IMR-90 (cell line): ENCODE measurements at regions not wholly inside any gene's neighbourhood (a gene's known extent, or its start where the extent isn't known, plus 50 kb on each side); places are given as distances from the start of the nearest gene placed in this dataset.
"Not testable (repeated sequence)": the region's sequence is repeated elsewhere in the genome, so short reads cannot be mapped to it uniquely, and the experiment has no call there.

Experiments used
- ATAC-seq: fragments of 200-7000 bp; cut with Tn5 transposase; 2 replicates; pipeline ENCODE4 v1.9.1; 2020; ENCODE audit warnings: low read depth, mild to moderate bottlenecking, moderate library complexity
- BruUV-seq: library from RNA; stranded (reverse); fragments of 400-500 nt; replicated peaks from 2 replicates; lab custom pipeline; 2021; lab: Mats Ljungman, UMichigan
- CTCF ChIA-PET: fragments of 300-600 bp; formaldehyde crosslinking; extraction: SDS; loops from one replicate; lab custom pipeline; 2021; ENCODE audit warnings: antibody characterized with exemption; lab: Yijun Ruan, JAX
- POLR2A ChIA-PET: fragments of 300-600 bp; sonication (Branson Sonifier 250); formaldehyde crosslinking; loops from one replicate; lab custom pipeline; 2022; ENCODE audit warnings: antibody characterized with exemption; ENCODE audit not compliant: unreplicated experiment; lab: Charles Lee
- DNase-seq: peaks from one replicate; pipeline ENCODE4 v3.0.0; 2013
- H2AFZ ChIP-seq: replicated peaks from 2 replicates; pipeline ENCODE3; 2013; ENCODE audit warnings: low read length, mild to moderate bottlenecking; ENCODE audit not compliant: poor library complexity
- H2AK5ac ChIP-seq: 2 replicates; pipeline ENCODE4 v1.6.1; 2013; ENCODE audit warnings: low read depth, low read length, inconsistent platforms
- H2AK9ac ChIP-seq: replicated peaks from 2 replicates; pipeline ENCODE3; 2013; ENCODE audit warnings: mild to moderate bottlenecking, low read depth, low read length, moderate library complexity; ENCODE audit not compliant: poor library complexity
- H2BK120ac ChIP-seq: 2 replicates; pipeline ENCODE4 v1.6.1; 2013; ENCODE audit warnings: low read depth, low read length, inconsistent platforms
- H2BK15ac ChIP-seq: 3 replicates; pipeline ENCODE4 v1.6.1; 2013; ENCODE audit warnings: low read depth, low read length, inconsistent platforms
- H2BK20ac ChIP-seq: 2 replicates; pipeline ENCODE4 v1.6.1; 2013; ENCODE audit warnings: low read depth, mild to moderate bottlenecking, inconsistent platforms, low read length, moderate library complexity
- H2BK5ac ChIP-seq: 2 replicates; pipeline ENCODE4 v1.6.1; 2013; ENCODE audit warnings: mild to moderate bottlenecking, low read depth, low read length, inconsistent platforms; ENCODE audit not compliant: poor library complexity, severe bottlenecking
- H3K14ac ChIP-seq: replicated peaks from 2 replicates; pipeline ENCODE4 v1.6.1; 2013; ENCODE audit warnings: low read depth, low read length, inconsistent platforms
- H3K18ac ChIP-seq: 2 replicates; pipeline ENCODE4 v1.6.1; 2013; ENCODE audit warnings: low read depth, low read length, control low read depth
- H3K23ac ChIP-seq: 2 replicates; pipeline ENCODE4 v1.6.1; 2013; ENCODE audit warnings: low read depth, low read length, inconsistent platforms
- H3K27ac ChIP-seq: 2 replicates; pipeline ENCODE4 v1.5.1; 2013; ENCODE audit warnings: mild to moderate bottlenecking, control low read depth, low read length; ENCODE audit not compliant: insufficient read depth
- H3K27me3 ChIP-seq: 2 replicates; pipeline ENCODE4 v1.6.1; 2013; ENCODE audit warnings: low read length; ENCODE audit not compliant: control insufficient read depth, insufficient read depth
- H3K36me3 ChIP-seq: 2 replicates; pipeline ENCODE4 v1.6.1; 2013; ENCODE audit warnings: low read length, mixed read lengths; ENCODE audit not compliant: control insufficient read depth, insufficient read depth
- H3K4ac ChIP-seq: 2 replicates; pipeline ENCODE4 v1.6.1; 2013; ENCODE audit warnings: low read depth, low read length, inconsistent platforms
- H3K4me1 ChIP-seq: 2 replicates; pipeline ENCODE4 v1.6.1; 2013; ENCODE audit warnings: low read length, mixed read lengths; ENCODE audit not compliant: control insufficient read depth, insufficient read depth
- H3K4me2 ChIP-seq: 2 replicates; pipeline ENCODE4 v1.6.1; 2013; ENCODE audit warnings: low read depth, mild to moderate bottlenecking, control low read depth, low read length, moderate library complexity
- H3K4me3 ChIP-seq: 2 replicates; pipeline ENCODE4 v1.5.1; 2013; ENCODE audit warnings: low read depth, mild to moderate bottlenecking, control low read depth, low read length, moderate library complexity; ENCODE audit not compliant: insufficient read depth
- H3K56ac ChIP-seq: 2 replicates; pipeline ENCODE4 v1.6.1; 2013; ENCODE audit warnings: low read length, inconsistent platforms; ENCODE audit not compliant: insufficient read depth; ENCODE audit errors: extremely low read depth
- H3K79me1 ChIP-seq, 2 experiments: 2 replicates each; pipeline ENCODE4 v1.6.1; 2013; ENCODE audit warnings: low read length in 2 of 2, inconsistent platforms in 1 of 2, low read depth in 1 of 2
- H3K9ac ChIP-seq: 2 replicates; pipeline ENCODE4 v1.6.1; 2013; ENCODE audit warnings: low read depth, low read length, control low read depth
- H3K9me1 ChIP-seq: 2 replicates; pipeline ENCODE4 v1.6.1; 2013; ENCODE audit warnings: low read length, inconsistent platforms; ENCODE audit not compliant: insufficient read depth
- H3K9me3 ChIP-seq: 2 replicates; pipeline ENCODE4 v1.6.1; 2013; ENCODE audit warnings: low read length; ENCODE audit not compliant: control insufficient read depth, insufficient read depth
- H4K20me1 ChIP-seq: 2 replicates; pipeline ENCODE4 v1.6.1; 2013; ENCODE audit warnings: low read length, inconsistent platforms; ENCODE audit not compliant: insufficient read depth
- H4K5ac ChIP-seq: 2 replicates; pipeline ENCODE4 v1.6.1; 2013; ENCODE audit warnings: mild to moderate bottlenecking, low read depth, low read length, control low read depth
- H4K8ac ChIP-seq, 2 experiments: 2 replicates each; pipeline ENCODE4 v1.6.1; 2013; ENCODE audit warnings: low read depth in 2 of 2, low read length in 2 of 2, control low read depth in 1 of 2, inconsistent platforms in 1 of 2
- H4K91ac ChIP-seq: 2 replicates; pipeline ENCODE4 v1.6.1; 2013; ENCODE audit warnings: low read depth, low read length, inconsistent platforms; ENCODE audit not compliant: insufficient read depth
- BHLHE40 ChIP-seq: fragments of 150-350 bp; IDR thresholded peaks from 2 replicates; pipeline ENCODE4 v1.6.1; 2016; ENCODE audit warnings: mild to moderate bottlenecking, low read depth, low read length
- CEBPB ChIP-seq: IDR thresholded peaks from 2 replicates; pipeline ENCODE4 v1.6.1; 2012; ENCODE audit warnings: low read depth, low read length, improper control_type of control experiment
- FOS ChIP-seq: fragments of 150-350 bp; IDR thresholded peaks from 2 replicates; pipeline ENCODE4 v1.6.1; 2016; ENCODE audit warnings: low read depth, low read length
- MAFK ChIP-seq: IDR thresholded peaks from 2 replicates; pipeline ENCODE4 v1.6.1; 2012; ENCODE audit warnings: low read depth, low read length, improper control_type of control experiment
- NFE2L2 ChIP-seq: fragments of 150-350 bp; IDR thresholded peaks from 2 replicates; pipeline ENCODE4 v1.6.1; 2016; ENCODE audit warnings: low read depth, mild to moderate bottlenecking, low read length
- POLR2A ChIP-seq: IDR thresholded peaks from 2 replicates; pipeline ENCODE4 v1.6.1; 2012; ENCODE audit warnings: mild to moderate bottlenecking, low read depth, low read length
- RAD21 ChIP-seq: IDR thresholded peaks from 2 replicates; pipeline ENCODE4 v1.6.1; 2012; ENCODE audit warnings: low read length, improper control_type of control experiment
- SMC3 ChIP-seq: fragments of 150-350 bp; IDR thresholded peaks from 2 replicates; pipeline ENCODE4 v1.6.1; 2016; ENCODE audit warnings: low read depth, mild to moderate bottlenecking, antibody characterized with exemption, low read length, moderate library complexity
- WGBS, 2 experiments: methylation state at CpG; one replicate each; pipeline versions ENCODE4 v1.1.5 to v1.1.7; 2013; ENCODE audit warnings: missing lambda C conversion rate in 2 of 2; ENCODE audit not compliant: insufficient read length in 1 of 2; ENCODE audit errors: extremely low coverage in 2 of 2; 5-methylcytosine and 5-hydroxymethylcytosine counted together
- dilution Hi-C: fragments of 300-500 bp; cut with HindIII; formaldehyde crosslinking; loops from one replicate; pipeline ENCODE4 v1.14.3; 2018; ENCODE audit warnings: low sequenced_read_pairs; ENCODE audit not compliant: unreplicated experiment
- in situ Hi-C: fragments of 300-500 bp; cut with MboI; formaldehyde crosslinking; loops from 3 replicates; pipeline ENCODE4 v1.14.3; 2019; ENCODE audit warnings: low sequenced_read_pairs, inconsistent platforms, mixed read lengths
- intact Hi-C: fragments of 100-400 bp; cut with micrococcal nuclease; formaldehyde crosslinking; loops from 2 replicates; pipeline ENCODE4 v1.10.0; 2022
- TF ChIP-seq, protein P1 (sequence below): fragments of 150-350 bp; IDR thresholded peaks from 2 replicates; pipeline ENCODE4 v1.6.1; 2017; ENCODE audit warnings: mild to moderate bottlenecking, antibody characterized with exemption, low read length, low read depth

DNA sequence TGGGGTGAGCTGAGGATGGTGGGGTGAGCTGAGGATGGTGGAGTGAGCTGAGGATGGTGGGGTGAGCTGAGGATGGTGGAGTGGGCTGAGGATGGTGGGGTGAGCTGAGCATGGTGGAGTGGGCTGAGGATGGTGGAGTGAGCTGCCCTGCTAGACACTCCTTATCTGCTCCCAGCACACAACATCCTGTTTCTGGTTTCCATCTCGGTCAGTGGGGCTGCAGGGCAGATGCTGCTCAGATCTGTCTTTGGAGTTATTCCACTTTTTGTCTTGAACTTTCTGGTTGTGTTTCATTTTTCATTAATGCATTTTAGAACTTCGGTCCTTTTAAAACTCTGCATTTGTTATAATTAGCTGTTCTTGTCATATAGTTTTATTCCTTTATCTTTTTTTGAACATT, 67.9 kb upstream of the ANTXRL start:
- BruUV-seq: no TSS peak

DNA sequence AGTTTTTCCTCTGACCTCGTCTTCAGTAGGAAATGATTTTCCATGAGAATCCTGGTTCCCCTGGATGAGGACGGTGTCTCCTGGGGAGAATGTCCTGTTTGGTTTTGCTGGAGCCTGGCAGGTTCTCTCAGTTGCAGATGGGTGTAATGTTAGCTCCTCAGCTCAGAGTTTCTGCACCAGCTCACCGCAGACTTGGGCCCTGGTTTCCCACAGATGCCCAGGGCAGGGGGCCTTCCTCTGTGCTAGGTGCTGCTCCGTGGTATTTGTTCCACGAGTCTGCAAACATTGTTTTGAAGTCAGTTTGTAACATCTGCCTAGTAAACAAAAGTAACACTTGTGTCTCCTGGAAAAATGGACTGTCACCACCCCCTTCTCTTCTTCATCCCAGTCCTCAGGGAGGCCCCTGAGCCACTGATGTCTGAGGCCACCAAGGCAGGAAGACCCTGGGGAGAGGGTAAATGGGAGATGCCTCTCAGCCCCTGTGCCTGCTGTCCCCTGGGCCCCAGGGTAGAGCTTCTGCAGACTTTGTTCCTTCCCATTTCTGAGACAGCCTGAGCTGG, 67.3 kb upstream of the ANTXRL start:
- DNase-seq, H4K91ac ChIP-seq, H3K56ac ChIP-seq, H3K4me1 ChIP-seq, H2BK15ac ChIP-seq, H3K9me3 ChIP-seq, H3K14ac ChIP-seq, H3K23ac ChIP-seq, H4K20me1 ChIP-seq, H3K36me3 ChIP-seq, H3K4me2 ChIP-seq, H4K8ac ChIP-seq, ATAC-seq, dilution Hi-C loops, H3K79me1 ChIP-seq, H3K18ac ChIP-seq, H2BK120ac ChIP-seq, H3K4ac ChIP-seq, H2AK9ac ChIP-seq, H2AK5ac ChIP-seq, H3K27ac ChIP-seq, H3K9me1 ChIP-seq, H2BK5ac ChIP-seq, in situ Hi-C loops, POLR2A ChIA-PET, BruUV-seq, H3K4me3 ChIP-seq, H3K9ac ChIP-seq, H2BK20ac ChIP-seq, H4K5ac ChIP-seq, intact Hi-C loops, H2AFZ ChIP-seq: not testable (repeated sequence)
- CTCF ChIA-PET: interaction anchor here (1.1 kb wide), 1 partner anchor 9 kb away, joined by 3 read pairs; no protein-coding TSS in a partner anchor
- WGBS, 2 experiments: 40% methylated on average over 1 of the region's 5 CpGs; no CpG with 5 or more reads in 1 of the 2 experiments
- peaks cover 18% of the 10 kb centered on the region for H3K27me3 ChIP-seq

More for the DNA sequence above, 67.9 kb upstream of the ANTXRL start:
- Histone ChIP-seq H4K20me1 (no peaks in the 10 kb centered on the region), H3K56ac (no peak overlapping the region), H2BK120ac (no peak overlapping the region), H3K36me3 (no peaks in the 10 kb centered on the region), H3K4me1 (no peaks in the 10 kb centered on the region), H2BK15ac (no peak overlapping the region), H2BK20ac (no peak overlapping the region), H3K9ac (no peak overlapping the region), H3K18ac (no peak overlapping the region), H3K14ac (no peak overlapping the region), H3K27me3 (peaks cover 18% of the 10 kb centered on the region), H3K9me1 (peaks cover 4% of the 10 kb centered on the region; the same call in 1 of the 2 replicates), H3K27ac (no peak overlapping the region), H4K5ac (no peak overlapping the region), H4K8ac (no peak overlapping the region), H2AFZ (no peak overlapping the region), H3K79me1 (no peaks in the 10 kb centered on the region), H3K23ac (no peak overlapping the region), H3K9me3 (no peaks in the 10 kb centered on the region), H3K4me2 (no peak overlapping the region), H2BK5ac (no peak overlapping the region), H4K91ac (no peak overlapping the region), H2AK5ac (no peak overlapping the region), H3K4ac (no peak overlapping the region), H2AK9ac (no peak overlapping the region), H3K4me3 (no peak overlapping the region)
- ChIA-PET POLR2A (no interaction called here), CTCF (no interaction called here)
- DNase-seq: no peak
- TF ChIP-seq BHLHE40 (no peak), POLR2A (no peak), NFE2L2 (no peak), MAFK (no peak), CEBPB (no peak), SMC3 (no peak), RAD21 (no peak), FOS (no peak)
- TF ChIP-seq, protein P1, sequence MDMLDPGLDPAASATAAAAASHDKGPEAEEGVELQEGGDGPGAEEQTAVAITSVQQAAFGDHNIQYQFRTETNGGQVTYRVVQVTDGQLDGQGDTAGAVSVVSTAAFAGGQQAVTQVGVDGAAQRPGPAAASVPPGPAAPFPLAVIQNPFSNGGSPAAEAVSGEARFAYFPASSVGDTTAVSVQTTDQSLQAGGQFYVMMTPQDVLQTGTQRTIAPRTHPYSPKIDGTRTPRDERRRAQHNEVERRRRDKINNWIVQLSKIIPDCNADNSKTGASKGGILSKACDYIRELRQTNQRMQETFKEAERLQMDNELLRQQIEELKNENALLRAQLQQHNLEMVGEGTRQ: no peak
- intact Hi-C loops (no loop called here), dilution Hi-C loops (no loop called here), in situ Hi-C loops (no loop called here)
- ATAC-seq: no peak
- no CpG with 5 or more reads among the region's 2 CpGs for WGBS, 2 experiments
